ENCODE measurements at regions not wholly inside any gene's neighbourhood (a gene's known extent, or its start where the extent isn't known, plus 50 kb on each side); places are given as distances from the start of the nearest gene placed in this dataset.

GRCh38 chr13:95352486-95352885, 51.2 kb upstream of the ABCC4 start:
- no peak for DNase-seq (ENCODE audit: low spot score)

- DNase-seq (ENCODE audit: low spot score), result no peak
Observed at GRCh38 chr13:95354156-95354555, 52.9 kb upstream of the ABCC4 start.

GRCh38 chr13:95354680-95355487, 53.6 kb upstream of the ABCC4 start:
- DNase-seq (ENCODE audit: low spot score), result no peak

- no peak for DNase-seq (ENCODE audit: low spot score)
Observed at GRCh38 chr13:95355494-95355893, 54.2 kb upstream of the ABCC4 start.

GRCh38 chr13:95356916-95357315, 55.7 kb upstream of the ABCC4 start:
- DNase-seq (ENCODE audit: low spot score), result no peak

GRCh38 chr13:95357875-95358274, 56.6 kb upstream of the ABCC4 start:
- DNase-seq (ENCODE audit: low spot score), result no peak

- no peak for DNase-seq (ENCODE audit: low spot score)
Observed at GRCh38 chr13:95360052-95360451, 58.8 kb upstream of the ABCC4 start.

GRCh38 chr13:95360464-95361097, 59.3 kb upstream of the ABCC4 start:
- DNase-seq (ENCODE audit: low spot score), result no peak

GRCh38 chr13:95361686-95362085, 60.4 kb upstream of the ABCC4 start:
- DNase-seq (ENCODE audit: low spot score), result no peak

- DNase-seq (ENCODE audit: low spot score), result no peak
Observed at GRCh38 chr13:95362666-95363065, 61.4 kb upstream of the ABCC4 start.

- no peak for DNase-seq (ENCODE audit: low spot score)
Observed at GRCh38 chr13:95367309-95367843, 66.1 kb upstream of the ABCC4 start.

GRCh38 chr13:95368998-95369397, 67.7 kb upstream of the ABCC4 start:
- DNase-seq (ENCODE audit: low spot score), result no peak

GRCh38 chr13:95375706-95376105, 74.5 kb upstream of the ABCC4 start:
- DNase-seq (ENCODE audit: low spot score), result no peak

- no peak for DNase-seq (ENCODE audit: low spot score)
Observed at GRCh38 chr13:95378603-95379002, 77.4 kb upstream of the ABCC4 start.

GRCh38 chr13:95380468-95381211, 79.4 kb upstream of the ABCC4 start:
- peak; percentile 83 for DNase-seq (ENCODE audit: low spot score)

- DNase-seq (ENCODE audit: low spot score), result no peak
Observed at GRCh38 chr13:95381212-95381527, 79.9 kb upstream of the ABCC4 start.

GRCh38 chr13:95382411-95382810, 81.2 kb upstream of the ABCC4 start:
- DNase-seq (ENCODE audit: low spot score), result no peak

GRCh38 chr13:95382916-95383315, 81.7 kb upstream of the ABCC4 start:
- no peak for DNase-seq (ENCODE audit: low spot score)

- DNase-seq (ENCODE audit: low spot score), result no peak
Observed at GRCh38 chr13:95385373-95385772, 84.1 kb upstream of the ABCC4 start.

- no peak for DNase-seq (ENCODE audit: low spot score)
Observed at GRCh38 chr13:95385798-95386197, 84.5 kb upstream of the ABCC4 start.

GRCh38 chr13:95386370-95386769, 85.1 kb upstream of the ABCC4 start:
- no peak for DNase-seq (ENCODE audit: low spot score)

- no peak for DNase-seq (ENCODE audit: low spot score)
Observed at GRCh38 chr13:95387733-95388207, 86.5 kb upstream of the ABCC4 start.
